Esophagus squamous epithelium (tissue), 4 donors: ENCODE measurements at regions not wholly inside any gene's neighbourhood (a gene's known extent, or its start where the extent isn't known, plus 50 kb on each side); places are given as distances from the start of the nearest gene placed in this dataset.

Source experiments
- CTCF ChIP-seq, 6 experiments: fragments of 450-650 bp in 4 of 6; fragments of 200-600 bp in 2 of 6; sonication (generic) in 2 of 6; IDR thresholded peaks; one replicate each; pipeline ENCODE4 v1.5.1; 2016 to 2019; ENCODE audit warnings: antibody characterized with exemption in 6 of 6, mild to moderate bottlenecking in 4 of 6, moderate library complexity in 4 of 6
- POLR2A ChIP-seq, 4 donors: fragments of 450-650 bp; IDR thresholded peaks; one replicate each; pipeline ENCODE4 v1.6.1; 2017; ENCODE audit warnings: antibody characterized with exemption in 4 of 4, mild to moderate bottlenecking in 4 of 4, moderate library complexity in 3 of 4

DNA sequence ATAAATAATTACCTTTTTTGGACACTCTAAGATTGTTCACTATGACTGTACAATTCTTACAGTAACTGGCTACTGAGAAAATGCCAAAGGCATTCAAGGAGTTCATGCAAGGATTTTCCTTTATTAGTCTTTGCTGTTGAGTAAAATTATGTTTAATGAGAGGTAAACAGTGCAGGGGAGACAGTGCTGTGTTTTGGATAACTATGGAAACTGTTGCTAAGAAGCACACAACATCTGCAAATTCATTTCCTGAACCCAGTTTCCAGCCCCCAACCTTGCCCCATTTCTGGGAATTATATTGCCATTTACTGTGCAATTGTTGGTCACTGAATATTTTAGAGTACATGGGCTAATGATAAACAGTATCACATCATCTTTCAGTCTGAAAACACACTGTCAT, 1005.8 kb downstream of the TRHDE start:
- no peak for TF ChIP-seq CTCF (IDR thresholded peaks at IDR 0.05)
- no peak for TF ChIP-seq POLR2A (IDR thresholded peaks at IDR 0.05)
